Dendritic cell treated with granulocyte-macrophage colony-stimulating factor and Interleukin-4, amounts not matched to agents 40 ng/mL and 50 ng/mL, for 4 days (primary cell): ENCODE measurements at regions not wholly inside any gene's neighbourhood (a gene's known extent, or its start where the extent isn't known, plus 50 kb on each side); places are given as distances from the start of the nearest gene placed in this dataset.

Experiments
- H3K27ac Mint-ChIP-seq: one replicate; pipeline ENCODE4 v1.8.0; 2022; ENCODE audit warnings: mild to moderate bottlenecking, mixed read lengths
- H3K27me3 Mint-ChIP-seq: one replicate; pipeline ENCODE4 v1.8.0; 2022; ENCODE audit warnings: mild to moderate bottlenecking, mixed read lengths
- H3K36me3 Mint-ChIP-seq: one replicate; pipeline ENCODE4 v1.8.0; 2022; ENCODE audit warnings: low read depth, mixed read lengths
- H3K4me1 Mint-ChIP-seq: one replicate; pipeline ENCODE4 v1.8.0; 2022; ENCODE audit warnings: low read depth, mixed read lengths
- H3K4me3 Mint-ChIP-seq: one replicate; pipeline ENCODE4 v1.8.0; 2022; ENCODE audit warnings: mild to moderate bottlenecking, moderate library complexity, mixed read lengths
- H3K9me3 Mint-ChIP-seq: one replicate; pipeline ENCODE4 v1.8.0; 2022; ENCODE audit warnings: mixed read lengths
- intact Hi-C: fragments of 100-400 bp; cut with micrococcal nuclease; formaldehyde crosslinking; loops from one replicate; pipeline ENCODE4 v1.15.0; 2022

GRCh38 chr17:15092762-15093161, 172.4 kb downstream of the PMP22 start:
- no peak overlapping the region for H3K27ac Mint-ChIP-seq
- peaks cover 1% of the 10 kb centered on the region for H3K27me3 Mint-ChIP-seq
- no peaks in the 10 kb centered on the region for H3K36me3 Mint-ChIP-seq
- H3K9me3 Mint-ChIP-seq, result no peaks in the 10 kb centered on the region
- intact Hi-C loops, result no loop called here
- H3K4me1 Mint-ChIP-seq, result no peaks in the 10 kb centered on the region
- no peak overlapping the region for H3K4me3 Mint-ChIP-seq

- peaks cover 1% of the 10 kb centered on the region for H3K27me3 Mint-ChIP-seq
- no peak overlapping the region for H3K4me3 Mint-ChIP-seq
- H3K4me1 Mint-ChIP-seq, result no peaks in the 10 kb centered on the region
- H3K27ac Mint-ChIP-seq, result no peak overlapping the region
- H3K9me3 Mint-ChIP-seq, result no peaks in the 10 kb centered on the region
- no peaks in the 10 kb centered on the region for H3K36me3 Mint-ChIP-seq
- intact Hi-C loops, result no loop called here
These were observed 172.9 kb downstream of the PMP22 start for GRCh38 chr17:15092261-15092660.

GRCh38 chr17:15091825-15092224, 173.3 kb downstream of the PMP22 start:
- H3K9me3 Mint-ChIP-seq, result no peaks in the 10 kb centered on the region
- no peak overlapping the region for H3K27ac Mint-ChIP-seq
- no peaks in the 10 kb centered on the region for H3K36me3 Mint-ChIP-seq
- intact Hi-C loops, result no loop called here
- H3K27me3 Mint-ChIP-seq, result peaks cover 1% of the 10 kb centered on the region
- H3K4me1 Mint-ChIP-seq, result no peaks in the 10 kb centered on the region
- no peak overlapping the region for H3K4me3 Mint-ChIP-seq

GRCh38 chr17:15090533-15090932, 174.6 kb downstream of the PMP22 start:
- Mint-ChIP-seq H3K27me3 (peaks cover 3% of the 10 kb centered on the region), H3K9me3 (no peaks in the 10 kb centered on the region), H3K27ac (no peak overlapping the region), H3K36me3 (no peaks in the 10 kb centered on the region), H3K4me1 (no peaks in the 10 kb centered on the region), H3K4me3 (no peak overlapping the region)
- intact Hi-C loops, result no loop called here

- Mint-ChIP-seq H3K4me3 (no peak overlapping the region), H3K36me3 (no peaks in the 10 kb centered on the region), H3K27me3 (peaks cover 1% of the 10 kb centered on the region), H3K9me3 (no peaks in the 10 kb centered on the region), H3K4me1 (no peaks in the 10 kb centered on the region), H3K27ac (no peak overlapping the region)
- intact Hi-C loops, result no loop called here
These were observed 177.2 kb downstream of the PMP22 start for GRCh38 chr17:15087946-15088345.

- no peaks in the 10 kb centered on the region for H3K4me1 Mint-ChIP-seq
- intact Hi-C loops, result no loop called here
- peaks cover 1% of the 10 kb centered on the region for H3K27me3 Mint-ChIP-seq
- H3K27ac Mint-ChIP-seq, result no peak overlapping the region
- no peaks in the 10 kb centered on the region for H3K36me3 Mint-ChIP-seq
- H3K4me3 Mint-ChIP-seq, result no peak overlapping the region
- H3K9me3 Mint-ChIP-seq, result no peaks in the 10 kb centered on the region
These were observed 178.3 kb downstream of the PMP22 start for GRCh38 chr17:15086776-15087295.

- no peaks in the 10 kb centered on the region for H3K36me3 Mint-ChIP-seq
- no peaks in the 10 kb centered on the region for H3K9me3 Mint-ChIP-seq
- H3K27ac Mint-ChIP-seq, result no peak overlapping the region
- no peaks in the 10 kb centered on the region for H3K4me1 Mint-ChIP-seq
- H3K27me3 Mint-ChIP-seq, result peaks cover 1% of the 10 kb centered on the region
- H3K4me3 Mint-ChIP-seq, result no peak overlapping the region
- intact Hi-C loops, result no loop called here
These were observed 179.0 kb downstream of the PMP22 start for GRCh38 chr17:15085890-15086677.

- no peak overlapping the region for H3K4me3 Mint-ChIP-seq
- H3K9me3 Mint-ChIP-seq, result no peaks in the 10 kb centered on the region
- no peaks in the 10 kb centered on the region for H3K4me1 Mint-ChIP-seq
- intact Hi-C loops, result no loop called here
- H3K27me3 Mint-ChIP-seq, result peaks cover 4% of the 10 kb centered on the region
- no peak overlapping the region for H3K27ac Mint-ChIP-seq
- no peaks in the 10 kb centered on the region for H3K36me3 Mint-ChIP-seq
These were observed 181.9 kb downstream of the PMP22 start for GRCh38 chr17:15083225-15083624.

GRCh38 chr17:15081008-15081407, 184.1 kb downstream of the PMP22 start:
- H3K27ac Mint-ChIP-seq, result no peak overlapping the region
- peaks cover 3% of the 10 kb centered on the region for H3K27me3 Mint-ChIP-seq
- no peaks in the 10 kb centered on the region for H3K36me3 Mint-ChIP-seq
- no peak overlapping the region for H3K4me3 Mint-ChIP-seq
- no peaks in the 10 kb centered on the region for H3K4me1 Mint-ChIP-seq
- H3K9me3 Mint-ChIP-seq, result no peaks in the 10 kb centered on the region
- intact Hi-C loops, result no loop called here

- Mint-ChIP-seq H3K27ac (no peak overlapping the region), H3K4me3 (no peak overlapping the region), H3K36me3 (no peaks in the 10 kb centered on the region), H3K27me3 (peaks cover 3% of the 10 kb centered on the region), H3K4me1 (no peaks in the 10 kb centered on the region), H3K9me3 (no peaks in the 10 kb centered on the region)
- intact Hi-C loops, result no loop called here
These were observed 186.6 kb downstream of the PMP22 start for GRCh38 chr17:15078570-15078969.

GRCh38 chr17:15076991-15077663, 188.0 kb downstream of the PMP22 start:
- no peaks in the 10 kb centered on the region for H3K36me3 Mint-ChIP-seq
- H3K4me3 Mint-ChIP-seq, result no peak overlapping the region
- intact Hi-C loops, result no loop called here
- no peak overlapping the region for H3K27ac Mint-ChIP-seq
- no peaks in the 10 kb centered on the region for H3K9me3 Mint-ChIP-seq
- H3K4me1 Mint-ChIP-seq, result no peaks in the 10 kb centered on the region
- peaks cover 3% of the 10 kb centered on the region for H3K27me3 Mint-ChIP-seq

GRCh38 chr17:15051933-15052332, 213.2 kb downstream of the PMP22 start:
- intact Hi-C loops, result no loop called here
- no peak overlapping the region for H3K27ac Mint-ChIP-seq
- no peaks in the 10 kb centered on the region for H3K9me3 Mint-ChIP-seq
- H3K4me1 Mint-ChIP-seq, result no peaks in the 10 kb centered on the region
- H3K27me3 Mint-ChIP-seq, result peaks cover 6% of the 10 kb centered on the region
- no peaks in the 10 kb centered on the region for H3K36me3 Mint-ChIP-seq
- no peak overlapping the region for H3K4me3 Mint-ChIP-seq

- H3K9me3 Mint-ChIP-seq, result no peaks in the 10 kb centered on the region
- intact Hi-C loops, result no loop called here
- H3K36me3 Mint-ChIP-seq, result no peaks in the 10 kb centered on the region
- peaks cover 6% of the 10 kb centered on the region for H3K27me3 Mint-ChIP-seq
- H3K4me3 Mint-ChIP-seq, result no peak overlapping the region
- no peak overlapping the region for H3K27ac Mint-ChIP-seq
- no peaks in the 10 kb centered on the region for H3K4me1 Mint-ChIP-seq
These were observed 215.3 kb downstream of the PMP22 start for GRCh38 chr17:15049795-15050160.

GRCh38 chr17:15048933-15049794, 216.0 kb downstream of the PMP22 start:
- H3K27ac Mint-ChIP-seq, result no peak overlapping the region
- peaks cover 6% of the 10 kb centered on the region for H3K27me3 Mint-ChIP-seq
- no peak overlapping the region for H3K4me3 Mint-ChIP-seq
- no peaks in the 10 kb centered on the region for H3K4me1 Mint-ChIP-seq
- intact Hi-C loops, result no loop called here
- H3K36me3 Mint-ChIP-seq, result no peaks in the 10 kb centered on the region
- no peaks in the 10 kb centered on the region for H3K9me3 Mint-ChIP-seq
